SK-N-MC (cell line): ENCODE measurements at regions not wholly inside any gene's neighbourhood (a gene's known extent, or its start where the extent isn't known, plus 50 kb on each side); places are given as distances from the start of the nearest gene placed in this dataset.

Experiments
- EZH2 ChIP-seq: fragments of 200-600 bp; sonication (generic); IDR thresholded peaks from one replicate; pipeline ENCODE4 v1.6.1; 2017; ENCODE audit warnings: antibody characterized with exemption
- FOXP2 ChIP-seq: optimal IDR thresholded peaks from 2 replicates; pipeline ENCODE3; 2011; ENCODE audit warnings: mild to moderate bottlenecking, moderate library complexity; ENCODE audit not compliant: insufficient read depth; ENCODE audit errors: extremely low read length, control extremely low read depth
- POLR2AphosphoS5 ChIP-seq: IDR thresholded peaks from 2 replicates; pipeline ENCODE4 v1.6.1; 2012; ENCODE audit warnings: mild to moderate bottlenecking, low read depth, low read length, borderline replicate concordance

GRCh38 chr20:61112515-61112914, 139.5 kb upstream of the CDH4 start:
- no peak for TF ChIP-seq POLR2AphosphoS5
- no peak for TF ChIP-seq EZH2
- TF ChIP-seq FOXP2 = no peak
